GM12878 (cell line): ENCODE measurements at regions not wholly inside any gene's neighbourhood (a gene's known extent, or its start where the extent isn't known, plus 50 kb on each side); places are given as distances from the start of the nearest gene placed in this dataset.

ENCODE experiments used
- ATAC-seq: fragments of 200-7000 bp; cut with Tn5 transposase; 3 replicates; pipeline ENCODE4 v1.9.1; 2020; ENCODE audit warnings: mild to moderate bottlenecking, moderate library complexity
- BruUV-seq: library from RNA; stranded (reverse); fragments of 400-500 nt; replicated peaks from 2 replicates; lab custom pipeline; 2021; lab: Mats Ljungman, UMichigan
- CTCF ChIA-PET: fragments of 300-600 bp; sonication (Branson Sonifier 250); formaldehyde crosslinking; extraction: SDS; loops from one replicate; lab custom pipeline; 2021; ENCODE audit warnings: inconsistent platforms; lab: Yijun Ruan, JAX
- POLR2A ChIA-PET: fragments of 350-600 bp; formaldehyde crosslinking; extraction: SDS; loops from one replicate; lab custom pipeline; 2021; ENCODE audit warnings: inconsistent platforms; lab: Charles Lee
- RAD21 ChIA-PET: fragments of 300-600 bp; sonication (Branson Sonifier 250); formaldehyde crosslinking; loops from one replicate; lab custom pipeline; 2023; ENCODE audit warnings: antibody characterized with exemption; ENCODE audit not compliant: unreplicated experiment; lab: Charles Lee
- SMC1A ChIA-PET: fragments of 300-600 bp; sonication (Branson Sonifier 250); formaldehyde crosslinking; loops from one replicate; lab custom pipeline; 2023; ENCODE audit not compliant: unreplicated experiment, uncharacterized antibody; lab: Charles Lee
- DNase-seq: peaks from one replicate; pipeline ENCODE4 v3.0.0-alpha.2; 2011; ENCODE audit warnings: low read depth, low spot score
- FAIRE-seq: peaks from 3 replicates; lab custom pipeline; 2011; peaks lifted over from hg19 to GRCh38; lab: Jason Lieb, UNC
- H2AFZ ChIP-seq: 2 replicates; pipeline ENCODE4 v1.6.0; 2011; ENCODE audit warnings: low read depth, low read length, control low read depth; ENCODE audit not compliant: control insufficient read depth
- H3K27ac ChIP-seq: 2 replicates; pipeline ENCODE4 v1.5.1; 2011; ENCODE audit warnings: control low read depth; ENCODE audit not compliant: control insufficient read depth, insufficient read depth
- H3K27me3 ChIP-seq, 2 experiments: replicated peaks in 1 of 2; 2 replicates each; pipeline versions ENCODE4 v1.6.0 to v1.6.1; 2011; ENCODE audit warnings: low read length in 1 of 2; ENCODE audit not compliant: control insufficient read depth in 2 of 2, insufficient read depth in 2 of 2
- H3K36me3 ChIP-seq, 2 experiments: 2 replicates each; pipeline ENCODE4 v1.5.1; 2011; ENCODE audit warnings: low read length in 1 of 2; ENCODE audit not compliant: control insufficient read depth in 2 of 2, insufficient read depth in 2 of 2
- H3K4me1 ChIP-seq: 2 replicates; pipeline ENCODE4 v1.6.1; 2011; ENCODE audit warnings: mild to moderate bottlenecking, low read length, moderate library complexity, mixed read lengths; ENCODE audit not compliant: control insufficient read depth, insufficient read depth
- H3K4me2 ChIP-seq: 2 replicates; pipeline ENCODE4 v1.6.0; 2011; ENCODE audit warnings: control low read depth; ENCODE audit not compliant: control insufficient read depth, insufficient read depth
- H3K4me3 ChIP-seq: fragments of 200-600 bp; sonication (generic); 2 replicates; pipeline ENCODE4 v1.5.1; 2016
- H3K79me2 ChIP-seq: 2 replicates; pipeline ENCODE4 v1.6.0; 2011; ENCODE audit warnings: low read length; ENCODE audit not compliant: control insufficient read depth, insufficient read depth
- H3K9ac ChIP-seq: 2 replicates; pipeline ENCODE4 v1.8.0; 2011; ENCODE audit warnings: low read length, control low read depth, mixed read lengths; ENCODE audit not compliant: control insufficient read depth, insufficient read depth
- H3K9me3 ChIP-seq: replicated peaks from 3 replicates; pipeline ENCODE4 v1.5.1; 2011; ENCODE audit warnings: mild to moderate bottlenecking, low read length; ENCODE audit not compliant: control insufficient read depth, insufficient read depth
- H4K20me1 ChIP-seq: 2 replicates; pipeline ENCODE4 v1.6.0; 2011; ENCODE audit not compliant: control insufficient read depth, insufficient read depth
- EZH2 ChIP-seq: IDR thresholded peaks from 2 replicates; pipeline ENCODE4 v1.6.1; 2012; ENCODE audit warnings: low read depth, mild to moderate bottlenecking, control low read depth, inconsistent platforms, low read length, borderline replicate concordance; ENCODE audit not compliant: control insufficient read depth
- NFIC ChIP-seq: IDR thresholded peaks from 2 replicates; pipeline ENCODE4 v1.6.1; 2012; ENCODE audit warnings: low read depth, mild to moderate bottlenecking, inconsistent platforms, low read length, moderate library complexity
- NR2C1 ChIP-seq: fragments of 450-650 bp; IDR thresholded peaks from 2 replicates; pipeline ENCODE4 v1.6.1; 2017; ENCODE audit warnings: antibody characterized with exemption, mild to moderate bottlenecking, moderate library complexity
- NR2F1 ChIP-seq: fragments of 450-650 bp; conservative IDR thresholded peaks from 2 replicates; pipeline ENCODE4 v1.6.1; 2017; ENCODE audit warnings: mild to moderate bottlenecking
- RB1 ChIP-seq: fragments of 450-650 bp; formaldehyde crosslinking; IDR thresholded peaks from 2 replicates; pipeline ENCODE4 v1.6.1; 2017; ENCODE audit warnings: mild to moderate bottlenecking, borderline replicate concordance
- SIX5 ChIP-seq: IDR thresholded peaks from 2 replicates; pipeline ENCODE4 v1.6.1; 2011; ENCODE audit warnings: mild to moderate bottlenecking, low read depth, low read length, moderate library complexity; ENCODE audit not compliant: severe bottlenecking
- SMARCA5 ChIP-seq: fragments of 450-650 bp; IDR thresholded peaks from 2 replicates; pipeline ENCODE4 v1.6.1; 2017; ENCODE audit warnings: mild to moderate bottlenecking
- SRF ChIP-seq, 2 experiments: IDR thresholded peaks; 2 replicates each; pipeline ENCODE4 v1.6.1; 2011; ENCODE audit warnings: low read depth in 2 of 2, low read length in 2 of 2, mild to moderate bottlenecking in 1 of 2, moderate library complexity in 1 of 2
- TBL1XR1 ChIP-seq: IDR thresholded peaks from 2 replicates; pipeline ENCODE4 v1.6.1; 2012; ENCODE audit warnings: low read depth, low read length, improper control_type of control experiment
- TCF12 ChIP-seq: IDR thresholded peaks from 2 replicates; pipeline ENCODE4 v1.6.1; 2011; ENCODE audit warnings: low read depth, mild to moderate bottlenecking, low read length
- YBX1 ChIP-seq: fragments of 450-650 bp; IDR thresholded peaks from 2 replicates; pipeline ENCODE4 v1.6.1; 2016; ENCODE audit warnings: antibody characterized with exemption
- ZSCAN29 ChIP-seq: fragments of 450-650 bp; IDR thresholded peaks from 2 replicates; pipeline ENCODE4 v1.6.1; 2017; ENCODE audit warnings: mild to moderate bottlenecking, moderate library complexity
- ZZZ3 ChIP-seq: IDR thresholded peaks from 2 replicates; pipeline ENCODE4 v1.6.1; 2011; ENCODE audit warnings: low read depth; ENCODE audit not compliant: control insufficient read depth, insufficient read length
- in situ Hi-C: fragments of 300-500 bp; cut with MboI; formaldehyde crosslinking; loops from 9 replicates; pipeline ENCODE4 v1.14.3; 2018; ENCODE audit warnings: mixed read lengths
- intact Hi-C: fragments of 100-400 bp; cut with micrococcal nuclease; formaldehyde crosslinking; loops from one replicate; pipeline ENCODE4 v1.14.2; 2022; ENCODE audit not compliant: unreplicated experiment
- TF ChIP-seq, protein P1 (sequence below): fragments of 450-650 bp; IDR thresholded peaks from 2 replicates; pipeline ENCODE4 v1.6.1; 2018; ENCODE audit warnings: mild to moderate bottlenecking, low read depth, moderate library complexity; ENCODE audit not compliant: partially characterized antibody
- TF ChIP-seq, protein P2 (sequence below), 3 experiments: IDR thresholded peaks in 2 of 3; conservative IDR thresholded peaks in 1 of 3; 2 replicates each; pipeline ENCODE4 v1.5.1; 2011; ENCODE audit warnings: low read depth in 3 of 3, low read length in 3 of 3, mild to moderate bottlenecking in 3 of 3, control low read depth in 2 of 3, moderate library complexity in 2 of 3, inconsistent platforms in 1 of 3, mixed read lengths in 1 of 3; ENCODE audit not compliant: control insufficient read depth in 2 of 3, insufficient read depth in 1 of 3; ENCODE audit errors: extremely low read depth in 1 of 3
- TF ChIP-seq, protein P3 (sequence below): IDR thresholded peaks from 2 replicates; pipeline ENCODE4 v1.6.1; 2011; ENCODE audit warnings: mild to moderate bottlenecking, low read depth, low read length, moderate library complexity; ENCODE audit not compliant: insufficient replicate concordance
- TF ChIP-seq, protein P4 (sequence below): fragments of 450-650 bp; IDR thresholded peaks from 2 replicates; pipeline ENCODE4 v1.6.1; 2017; ENCODE audit warnings: mild to moderate bottlenecking, low read depth, inconsistent platforms; ENCODE audit not compliant: poor library complexity, severe bottlenecking

DNA sequence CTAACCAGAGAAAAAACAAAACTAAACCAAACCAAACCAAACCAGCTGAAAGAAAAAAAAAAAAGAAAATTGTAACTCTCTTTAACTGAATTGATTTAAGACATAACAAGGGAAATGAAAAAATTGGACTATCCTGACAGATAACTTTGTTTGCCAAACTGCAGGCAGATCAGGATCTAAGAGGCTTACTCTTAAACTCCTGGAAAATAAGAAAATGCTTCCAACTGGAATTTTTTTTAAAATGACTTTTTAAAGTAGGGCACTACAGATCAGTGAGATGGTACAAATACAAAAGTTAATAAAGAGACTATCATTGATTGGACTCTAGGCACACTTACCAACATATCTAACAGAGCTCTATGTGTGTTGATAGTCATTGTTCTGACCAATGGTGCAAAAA lies 125.5 kb upstream of the KCNJ16 start:
- DNase-seq: no peak
- Histone ChIP-seq H3K36me3 (no peaks in the 10 kb centered on the region), H3K79me2 (no peaks in the 10 kb centered on the region), H3K4me2 (no peak overlapping the region), H3K4me1 (no peaks in the 10 kb centered on the region), H4K20me1 (no peaks in the 10 kb centered on the region), H3K9ac (no peak overlapping the region), H3K27me3 (no peaks in the 10 kb centered on the region), H3K27ac (no peak overlapping the region), H3K4me3 (no peak overlapping the region), H2AFZ (no peak overlapping the region), H3K9me3 (no peaks in the 10 kb centered on the region)
- POLR2A ChIA-PET: no interaction called here
- no peak for FAIRE-seq
- intact Hi-C loops: no loop called here
- CTCF ChIA-PET: no interaction called here
- no TSS peak for BruUV-seq
- no peak for ATAC-seq
- SMC1A ChIA-PET: no interaction called here
- TF ChIP-seq, protein P1, sequence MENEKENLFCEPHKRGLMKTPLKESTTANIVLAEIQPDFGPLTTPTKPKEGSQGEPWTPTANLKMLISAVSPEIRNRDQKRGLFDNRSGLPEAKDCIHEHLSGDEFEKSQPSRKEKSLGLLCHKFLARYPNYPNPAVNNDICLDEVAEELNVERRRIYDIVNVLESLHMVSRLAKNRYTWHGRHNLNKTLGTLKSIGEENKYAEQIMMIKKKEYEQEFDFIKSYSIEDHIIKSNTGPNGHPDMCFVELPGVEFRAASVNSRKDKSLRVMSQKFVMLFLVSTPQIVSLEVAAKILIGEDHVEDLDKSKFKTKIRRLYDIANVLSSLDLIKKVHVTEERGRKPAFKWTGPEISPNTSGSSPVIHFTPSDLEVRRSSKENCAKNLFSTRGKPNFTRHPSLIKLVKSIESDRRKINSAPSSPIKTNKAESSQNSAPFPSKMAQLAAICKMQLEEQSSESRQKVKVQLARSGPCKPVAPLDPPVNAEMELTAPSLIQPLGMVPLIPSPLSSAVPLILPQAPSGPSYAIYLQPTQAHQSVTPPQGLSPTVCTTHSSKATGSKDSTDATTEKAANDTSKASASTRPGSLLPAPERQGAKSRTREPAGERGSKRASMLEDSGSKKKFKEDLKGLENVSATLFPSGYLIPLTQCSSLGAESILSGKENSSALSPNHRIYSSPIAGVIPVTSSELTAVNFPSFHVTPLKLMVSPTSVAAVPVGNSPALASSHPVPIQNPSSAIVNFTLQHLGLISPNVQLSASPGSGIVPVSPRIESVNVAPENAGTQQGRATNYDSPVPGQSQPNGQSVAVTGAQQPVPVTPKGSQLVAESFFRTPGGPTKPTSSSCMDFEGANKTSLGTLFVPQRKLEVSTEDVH: no peak
- TF ChIP-seq TBL1XR1 (no peak), NR2F1 (no peak), SRF (IDR thresholded peaks at IDR 0.05; ENCODE audit: low read depth in 2 of 2, low read length in 2 of 2) (no peak), ZZZ3 (no peak), YBX1 (no peak), NR2C1 (no peak), NFIC (no peak), RB1 (no peak), ZSCAN29 (no peak), TCF12 (no peak), SIX5 (no peak), SMARCA5 (no peak), EZH2 (no peak)
- TF ChIP-seq, protein P2, sequence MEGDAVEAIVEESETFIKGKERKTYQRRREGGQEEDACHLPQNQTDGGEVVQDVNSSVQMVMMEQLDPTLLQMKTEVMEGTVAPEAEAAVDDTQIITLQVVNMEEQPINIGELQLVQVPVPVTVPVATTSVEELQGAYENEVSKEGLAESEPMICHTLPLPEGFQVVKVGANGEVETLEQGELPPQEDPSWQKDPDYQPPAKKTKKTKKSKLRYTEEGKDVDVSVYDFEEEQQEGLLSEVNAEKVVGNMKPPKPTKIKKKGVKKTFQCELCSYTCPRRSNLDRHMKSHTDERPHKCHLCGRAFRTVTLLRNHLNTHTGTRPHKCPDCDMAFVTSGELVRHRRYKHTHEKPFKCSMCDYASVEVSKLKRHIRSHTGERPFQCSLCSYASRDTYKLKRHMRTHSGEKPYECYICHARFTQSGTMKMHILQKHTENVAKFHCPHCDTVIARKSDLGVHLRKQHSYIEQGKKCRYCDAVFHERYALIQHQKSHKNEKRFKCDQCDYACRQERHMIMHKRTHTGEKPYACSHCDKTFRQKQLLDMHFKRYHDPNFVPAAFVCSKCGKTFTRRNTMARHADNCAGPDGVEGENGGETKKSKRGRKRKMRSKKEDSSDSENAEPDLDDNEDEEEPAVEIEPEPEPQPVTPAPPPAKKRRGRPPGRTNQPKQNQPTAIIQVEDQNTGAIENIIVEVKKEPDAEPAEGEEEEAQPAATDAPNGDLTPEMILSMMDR (IDR thresholded peaks at IDR 0.05 in 2 of 3, conservative IDR thresholded peaks at IDR 0.05 in 1 of 3; ENCODE audit: control insufficient read depth in 2 of 3, extremely low read depth in 1 of 3, insufficient read depth in 1 of 3, low read depth in 3 of 3, low read length in 3 of 3): no peak
- TF ChIP-seq, protein P3, sequence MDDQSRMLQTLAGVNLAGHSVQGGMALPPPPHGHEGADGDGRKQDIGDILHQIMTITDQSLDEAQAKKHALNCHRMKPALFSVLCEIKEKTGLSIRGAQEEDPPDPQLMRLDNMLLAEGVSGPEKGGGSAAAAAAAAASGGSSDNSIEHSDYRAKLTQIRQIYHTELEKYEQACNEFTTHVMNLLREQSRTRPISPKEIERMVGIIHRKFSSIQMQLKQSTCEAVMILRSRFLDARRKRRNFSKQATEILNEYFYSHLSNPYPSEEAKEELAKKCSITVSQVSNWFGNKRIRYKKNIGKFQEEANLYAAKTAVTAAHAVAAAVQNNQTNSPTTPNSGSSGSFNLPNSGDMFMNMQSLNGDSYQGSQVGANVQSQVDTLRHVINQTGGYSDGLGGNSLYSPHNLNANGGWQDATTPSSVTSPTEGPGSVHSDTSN: no peak
- TF ChIP-seq, protein P4, sequence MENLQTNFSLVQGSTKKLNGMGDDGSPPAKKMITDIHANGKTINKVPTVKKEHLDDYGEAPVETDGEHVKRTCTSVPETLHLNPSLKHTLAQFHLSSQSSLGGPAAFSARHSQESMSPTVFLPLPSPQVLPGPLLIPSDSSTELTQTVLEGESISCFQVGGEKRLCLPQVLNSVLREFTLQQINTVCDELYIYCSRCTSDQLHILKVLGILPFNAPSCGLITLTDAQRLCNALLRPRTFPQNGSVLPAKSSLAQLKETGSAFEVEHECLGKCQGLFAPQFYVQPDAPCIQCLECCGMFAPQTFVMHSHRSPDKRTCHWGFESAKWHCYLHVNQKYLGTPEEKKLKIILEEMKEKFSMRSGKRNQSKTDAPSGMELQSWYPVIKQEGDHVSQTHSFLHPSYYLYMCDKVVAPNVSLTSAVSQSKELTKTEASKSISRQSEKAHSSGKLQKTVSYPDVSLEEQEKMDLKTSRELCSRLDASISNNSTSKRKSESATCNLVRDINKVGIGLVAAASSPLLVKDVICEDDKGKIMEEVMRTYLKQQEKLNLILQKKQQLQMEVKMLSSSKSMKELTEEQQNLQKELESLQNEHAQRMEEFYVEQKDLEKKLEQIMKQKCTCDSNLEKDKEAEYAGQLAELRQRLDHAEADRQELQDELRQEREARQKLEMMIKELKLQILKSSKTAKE: no peak
- in situ Hi-C loops: no loop called here
- RAD21 ChIA-PET: no interaction called here
